Smooth muscle cell (in vitro differentiated cells): ENCODE measurements at regions not wholly inside any gene's neighbourhood (a gene's known extent, or its start where the extent isn't known, plus 50 kb on each side); places are given as distances from the start of the nearest gene placed in this dataset.

ENCODE experiments used
- DNase-seq: peaks from one replicate; lab custom pipeline; 2025; ENCODE audit not compliant: unreplicated experiment; lab: John Stamatoyannopoulos, UW
- H2AFZ ChIP-seq: fragments of 200-600 bp; sonication (generic); 2 replicates; pipeline ENCODE4 v1.6.0; 2016; ENCODE audit warnings: antibody characterized with exemption, low read depth, mild to moderate bottlenecking
- H3F3A ChIP-seq: fragments of 200-600 bp; sonication (generic); 2 replicates; pipeline ENCODE4 v1.6.0; 2017; ENCODE audit warnings: antibody characterized with exemption, low read depth
- H3K27ac ChIP-seq: fragments of 200-600 bp; sonication (generic); 2 replicates; pipeline ENCODE4 v1.5.1; 2016; ENCODE audit warnings: low read depth, mild to moderate bottlenecking
- H3K27me3 ChIP-seq: fragments of 200-600 bp; sonication (generic); 2 replicates; pipeline ENCODE4 v1.6.1; 2016; ENCODE audit warnings: low read depth, mild to moderate bottlenecking
- H3K36me3 ChIP-seq: fragments of 200-600 bp; sonication (generic); 2 replicates; pipeline ENCODE4 v1.5.1; 2016; ENCODE audit warnings: low read depth
- H3K4me1 ChIP-seq: fragments of 200-600 bp; sonication (generic); 2 replicates; pipeline ENCODE4 v1.5.1; 2016; ENCODE audit warnings: low read depth
- H3K4me2 ChIP-seq: fragments of 200-600 bp; sonication (generic); 2 replicates; pipeline ENCODE4 v1.6.0; 2016; ENCODE audit warnings: mild to moderate bottlenecking
- H3K4me3 ChIP-seq: fragments of 200-600 bp; sonication (generic); 2 replicates; pipeline ENCODE4 v1.5.1; 2016; ENCODE audit warnings: mild to moderate bottlenecking
- H3K79me2 ChIP-seq: fragments of 200-600 bp; sonication (generic); 2 replicates; pipeline ENCODE4 v1.6.0; 2016; ENCODE audit warnings: low read depth, mild to moderate bottlenecking
- H3K9ac ChIP-seq: fragments of 200-600 bp; sonication (generic); 2 replicates; pipeline ENCODE4 v1.6.0; 2016; ENCODE audit warnings: low read depth
- H3K9me3 ChIP-seq: fragments of 200-600 bp; sonication (generic); replicated peaks from 2 replicates; pipeline ENCODE4 v1.5.1; 2016; ENCODE audit warnings: low read depth
- H4K20me1 ChIP-seq: fragments of 200-600 bp; sonication (generic); 2 replicates; pipeline ENCODE4 v1.6.0; 2016; ENCODE audit warnings: low read depth
- whole genome bisulfite sequencing: methylation state at CpG from one replicate; pipeline ENCODE4 v1.1.7; 2016; ENCODE audit warnings: low lambda C conversion rate; 5-methylcytosine and 5-hydroxymethylcytosine counted together
- TF ChIP-seq, protein P1 (sequence below): fragments of 200-600 bp; sonication (generic); IDR thresholded peaks from 2 replicates; pipeline ENCODE4 v1.5.1; 2017; ENCODE audit warnings: borderline replicate concordance, mild to moderate bottlenecking, antibody characterized with exemption; ENCODE audit not compliant: insufficient read depth, poor library complexity, severe bottlenecking

DNA sequence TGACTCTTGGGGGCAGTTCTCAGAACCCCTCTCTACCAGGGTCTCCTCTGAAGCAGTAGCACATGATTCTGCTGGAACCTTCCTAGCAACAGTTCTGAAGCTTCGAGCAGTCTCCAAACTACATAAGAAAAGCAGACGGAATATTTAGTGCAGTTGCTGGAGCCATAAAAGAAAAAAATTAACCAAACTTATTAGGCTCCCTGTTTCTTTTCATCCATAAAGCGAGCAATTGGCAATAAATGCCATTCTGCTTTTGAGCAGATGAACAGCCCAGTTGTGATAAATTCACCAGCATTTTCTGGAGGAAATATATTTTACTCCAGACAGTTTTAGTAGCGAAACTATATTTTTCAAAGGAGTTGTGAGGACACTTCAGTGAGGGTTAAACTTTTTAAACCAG is 250.1 kb upstream of the BOD1L1 start:
- WGBS, result 93% methylated on average over 4 of the region's 4 CpGs
- Histone ChIP-seq H2AFZ (no peak overlapping the region), H4K20me1 (no peaks in the 10 kb centered on the region), H3K36me3 (no peaks in the 10 kb centered on the region), H3K27ac (no peak overlapping the region), H3K9ac (no peak overlapping the region), H3K4me1 (no peaks in the 10 kb centered on the region), H3K79me2 (no peaks in the 10 kb centered on the region), H3K4me2 (no peak overlapping the region), H3K9me3 (no peaks in the 10 kb centered on the region), H3K27me3 (no peaks in the 10 kb centered on the region), H3F3A (no peaks in the 10 kb centered on the region), H3K4me3 (no peak overlapping the region)
- no peak for DNase-seq
- TF ChIP-seq, protein P1, sequence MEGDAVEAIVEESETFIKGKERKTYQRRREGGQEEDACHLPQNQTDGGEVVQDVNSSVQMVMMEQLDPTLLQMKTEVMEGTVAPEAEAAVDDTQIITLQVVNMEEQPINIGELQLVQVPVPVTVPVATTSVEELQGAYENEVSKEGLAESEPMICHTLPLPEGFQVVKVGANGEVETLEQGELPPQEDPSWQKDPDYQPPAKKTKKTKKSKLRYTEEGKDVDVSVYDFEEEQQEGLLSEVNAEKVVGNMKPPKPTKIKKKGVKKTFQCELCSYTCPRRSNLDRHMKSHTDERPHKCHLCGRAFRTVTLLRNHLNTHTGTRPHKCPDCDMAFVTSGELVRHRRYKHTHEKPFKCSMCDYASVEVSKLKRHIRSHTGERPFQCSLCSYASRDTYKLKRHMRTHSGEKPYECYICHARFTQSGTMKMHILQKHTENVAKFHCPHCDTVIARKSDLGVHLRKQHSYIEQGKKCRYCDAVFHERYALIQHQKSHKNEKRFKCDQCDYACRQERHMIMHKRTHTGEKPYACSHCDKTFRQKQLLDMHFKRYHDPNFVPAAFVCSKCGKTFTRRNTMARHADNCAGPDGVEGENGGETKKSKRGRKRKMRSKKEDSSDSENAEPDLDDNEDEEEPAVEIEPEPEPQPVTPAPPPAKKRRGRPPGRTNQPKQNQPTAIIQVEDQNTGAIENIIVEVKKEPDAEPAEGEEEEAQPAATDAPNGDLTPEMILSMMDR, result no peak

DNA sequence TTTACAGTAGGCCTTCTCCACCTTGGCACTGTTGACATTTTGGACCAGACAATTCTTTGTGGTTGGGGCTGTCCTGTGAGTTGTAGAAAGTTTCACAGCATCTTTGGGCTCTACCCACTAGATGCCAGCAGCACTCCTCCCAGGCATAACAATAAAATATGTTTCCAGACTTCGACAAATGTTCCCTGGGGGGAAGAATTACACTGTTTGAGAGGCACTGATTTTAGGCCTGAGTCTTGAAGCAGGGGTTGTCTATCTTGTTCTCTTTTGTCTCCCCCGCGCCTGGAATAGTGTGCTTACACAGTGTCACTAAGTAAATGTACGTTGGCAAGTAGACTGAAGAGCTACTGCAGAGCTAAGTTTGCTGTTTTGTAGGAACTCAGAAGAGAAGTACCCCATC is 254.4 kb upstream of the BOD1L1 start:
- Histone ChIP-seq H3K4me1 (no peaks in the 10 kb centered on the region), H3K9me3 (no peaks in the 10 kb centered on the region), H3K79me2 (no peaks in the 10 kb centered on the region), H4K20me1 (no peaks in the 10 kb centered on the region), H3K4me3 (no peak overlapping the region), H3K27me3 (no peaks in the 10 kb centered on the region), H3K27ac (no peak overlapping the region), H3K9ac (no peak overlapping the region), H2AFZ (no peak overlapping the region), H3K36me3 (no peaks in the 10 kb centered on the region), H3K4me2 (no peak overlapping the region), H3F3A (no peaks in the 10 kb centered on the region)
- TF ChIP-seq, protein P1, result no peak
- DNase-seq, result no peak
- WGBS, result 90% methylated on average over 4 of the region's 4 CpGs

- H3K27ac ChIP-seq, result no peak overlapping the region
- H4K20me1 ChIP-seq, result no peaks in the 10 kb centered on the region
- 87% methylated on average over 2 of the region's 2 CpGs for WGBS
- H2AFZ ChIP-seq, result no peak overlapping the region
- H3K4me3 ChIP-seq, result no peak overlapping the region
- H3K36me3 ChIP-seq, result no peaks in the 10 kb centered on the region
- no peaks in the 10 kb centered on the region for H3K79me2 ChIP-seq
- no peak overlapping the region for H3K9ac ChIP-seq
- no peak for DNase-seq
- H3K9me3 ChIP-seq, result no peaks in the 10 kb centered on the region
- no peak overlapping the region for H3K4me2 ChIP-seq
- TF ChIP-seq, protein P1, result no peak
- no peaks in the 10 kb centered on the region for H3K27me3 ChIP-seq
- no peaks in the 10 kb centered on the region for H3K4me1 ChIP-seq
- H3F3A ChIP-seq, result no peaks in the 10 kb centered on the region
These were observed 259.5 kb upstream of the BOD1L1 start for GRCh38 chr4:13887010-13887409.

- no peak for DNase-seq
- 0% methylated on average over 1 of the region's 1 CpG for WGBS
These were observed 260.6 kb upstream of the BOD1L1 start for GRCh38 chr4:13888112-13888511.

More at GRCh38 chr4:13888112-13888511, 260.6 kb upstream of the BOD1L1 start:
- H3K4me1 ChIP-seq, result peaks cover 3% of the 10 kb centered on the region
- TF ChIP-seq, protein P1, result no peak
- no peaks in the 10 kb centered on the region for H3K36me3 ChIP-seq
- H3K4me2 ChIP-seq, result peak overlapping the region; percentile 5
- no peaks in the 10 kb centered on the region for H3K27me3 ChIP-seq
- H3K9ac ChIP-seq, result no peak overlapping the region
- no peaks in the 10 kb centered on the region for H3K79me2 ChIP-seq
- H3F3A ChIP-seq, result peaks cover 5% of the 10 kb centered on the region
- H3K9me3 ChIP-seq, result no peaks in the 10 kb centered on the region
- H3K27ac ChIP-seq, result peak overlapping the region; percentile 17
- no peak overlapping the region for H3K4me3 ChIP-seq
- no peaks in the 10 kb centered on the region for H4K20me1 ChIP-seq
- H2AFZ ChIP-seq, result no peak overlapping the region
